NCI-H446 treated with DMSO at 0.1 percent for 48 hours (cell line): ENCODE measurements at regions not wholly inside any gene's neighbourhood (a gene's known extent, or its start where the extent isn't known, plus 50 kb on each side); places are given as distances from the start of the nearest gene placed in this dataset.
A peak's percentile ranks its signal among the peaks of the same experiment; 100 is the strongest.
"Not testable (repeated sequence)": the region's sequence is repeated elsewhere in the genome, so short reads cannot be mapped to it uniquely, and the experiment has no call there.

Source experiments
- DNase-seq: peaks from one replicate; lab custom pipeline; 2025; lab: John Stamatoyannopoulos, UW

- no peak for DNase-seq
Observed at GRCh38 chr3:33956776-33957175, 158.3 kb downstream of the PDCD6IP start.

GRCh38 chr3:33957176-33957575 is 158.7 kb downstream of the PDCD6IP start:
- no peak for DNase-seq

GRCh38 chr3:33958661-33959060 is 160.2 kb downstream of the PDCD6IP start:
- DNase-seq: no peak

GRCh38 chr3:33962396-33962795 is 164.0 kb downstream of the PDCD6IP start:
- DNase-seq: peak; percentile 78

- DNase-seq: not testable (repeated sequence)
Observed at GRCh38 chr3:33970180-33970579, 171.8 kb downstream of the PDCD6IP start.

- DNase-seq: no peak
Observed at GRCh38 chr3:33971055-33971454, 172.6 kb downstream of the PDCD6IP start.

- no peak for DNase-seq
Observed at GRCh38 chr3:33975463-33975862, 177.0 kb downstream of the PDCD6IP start.

GRCh38 chr3:33977227-33977626 is 178.8 kb downstream of the PDCD6IP start:
- DNase-seq: no peak

GRCh38 chr3:33980252-33980651 is 181.8 kb downstream of the PDCD6IP start:
- peak; percentile 29 for DNase-seq

GRCh38 chr3:33982269-33982798 is 183.9 kb downstream of the PDCD6IP start:
- no peak for DNase-seq

- DNase-seq: not testable (repeated sequence)
Observed at GRCh38 chr3:33982949-33983348, 184.5 kb downstream of the PDCD6IP start.

- DNase-seq: no peak
Observed at GRCh38 chr3:33989229-33989628, 190.8 kb downstream of the PDCD6IP start.

GRCh38 chr3:33991673-33992072 is 193.2 kb downstream of the PDCD6IP start:
- no peak for DNase-seq

- no peak for DNase-seq
Observed at GRCh38 chr3:33993631-33994030, 195.2 kb downstream of the PDCD6IP start.

GRCh38 chr3:33994568-33994967 is 196.1 kb downstream of the PDCD6IP start:
- DNase-seq: no peak

- no peak for DNase-seq
Observed at GRCh38 chr3:34000301-34000700, 201.9 kb downstream of the PDCD6IP start.

GRCh38 chr3:34001022-34001421 is 202.6 kb downstream of the PDCD6IP start:
- DNase-seq: no peak

- DNase-seq: no peak
Observed at GRCh38 chr3:34001990-34002389, 203.6 kb downstream of the PDCD6IP start.

- no peak for DNase-seq
Observed at GRCh38 chr3:34002569-34003100, 204.2 kb downstream of the PDCD6IP start.

- DNase-seq: no peak
Observed at GRCh38 chr3:34005886-34006285, 207.5 kb downstream of the PDCD6IP start.

GRCh38 chr3:34008191-34008590 is 209.8 kb downstream of the PDCD6IP start:
- DNase-seq: no peak

- no peak for DNase-seq
Observed at GRCh38 chr3:34008836-34009809, 210.7 kb downstream of the PDCD6IP start.
